Loucy (cell line): ENCODE measurements at regions not wholly inside any gene's neighbourhood (a gene's known extent, or its start where the extent isn't known, plus 50 kb on each side); places are given as distances from the start of the nearest gene placed in this dataset.
A peak's percentile ranks its signal among the peaks of the same experiment; 100 is the strongest.

Experiments
- H2AFZ ChIP-seq: fragments of 200-600 bp; sonication (generic); 2 replicates; pipeline ENCODE4 v1.6.0; 2016; ENCODE audit warnings: antibody characterized with exemption, mild to moderate bottlenecking, low read length, moderate library complexity
- H3F3A ChIP-seq: fragments of 200-600 bp; 2 replicates; pipeline ENCODE4 v1.6.0; 2016; ENCODE audit warnings: antibody characterized with exemption, low read depth, mild to moderate bottlenecking
- H3K27me3 ChIP-seq: fragments of 200-600 bp; sonication (generic); 2 replicates; pipeline ENCODE4 v1.6.1; 2014; ENCODE audit warnings: low read length, mild to moderate bottlenecking; ENCODE audit not compliant: insufficient read depth, poor library complexity, severe bottlenecking
- H3K36me3 ChIP-seq: fragments of 200-600 bp; sonication (generic); 2 replicates; pipeline ENCODE4 v1.6.1; 2016; ENCODE audit warnings: low read length; ENCODE audit not compliant: insufficient read depth
- H3K4me1 ChIP-seq: fragments of 200-600 bp; sonication (generic); 2 replicates; pipeline ENCODE4 v1.5.1; 2014; ENCODE audit warnings: low read length, mild to moderate bottlenecking; ENCODE audit not compliant: insufficient read depth, poor library complexity, severe bottlenecking
- H3K4me2 ChIP-seq: fragments of 200-600 bp; sonication (generic); 2 replicates; pipeline ENCODE4 v1.6.0; 2014; ENCODE audit warnings: antibody characterized with exemption, low read length, low read depth, mild to moderate bottlenecking; ENCODE audit not compliant: poor library complexity, severe bottlenecking
- H3K4me3 ChIP-seq: fragments of 200-600 bp; sonication (generic); 2 replicates; pipeline ENCODE4 v1.5.1; 2014; ENCODE audit warnings: low read length, mild to moderate bottlenecking, mixed read lengths; ENCODE audit not compliant: poor library complexity, severe bottlenecking
- H3K79me2 ChIP-seq: fragments of 200-600 bp; sonication (generic); 2 replicates; pipeline ENCODE4 v1.6.1; 2014; ENCODE audit warnings: low read length; ENCODE audit not compliant: insufficient read depth
- H3K9ac ChIP-seq: fragments of 200-600 bp; sonication (generic); 2 replicates; pipeline ENCODE4 v1.6.0; 2014; ENCODE audit warnings: mild to moderate bottlenecking, low read depth, low read length, moderate library complexity; ENCODE audit not compliant: poor library complexity, severe bottlenecking
- H3K9me2 ChIP-seq: fragments of 200-600 bp; sonication (generic); replicated peaks from 2 replicates; pipeline ENCODE4 v1.6.1; 2016; ENCODE audit warnings: low read depth, low read length, mixed read lengths
- H3K9me3 ChIP-seq: fragments of 200-600 bp; sonication (generic); 2 replicates; pipeline ENCODE4 v1.6.1; 2014; ENCODE audit warnings: mild to moderate bottlenecking, antibody characterized with exemption, low read length, low read depth; ENCODE audit not compliant: insufficient read depth
- H4K20me1 ChIP-seq: fragments of 200-600 bp; sonication (generic); 2 replicates; pipeline ENCODE4 v1.6.0; 2014; ENCODE audit warnings: antibody characterized with exemption, low read length, mild to moderate bottlenecking; ENCODE audit not compliant: insufficient read depth, poor library complexity, severe bottlenecking
- CTCF ChIP-seq: fragments of 200-600 bp; sonication (generic); conservative IDR thresholded peaks from 2 replicates; pipeline ENCODE4 v1.5.1; 2014; ENCODE audit warnings: mild to moderate bottlenecking, antibody characterized with exemption, low read length
- EZH2phosphoT487 ChIP-seq: fragments of 200-600 bp; IDR thresholded peaks from 2 replicates; pipeline ENCODE4 v1.6.1; 2018; ENCODE audit warnings: antibody characterized with exemption, mild to moderate bottlenecking, moderate library complexity, borderline replicate concordance

GRCh38 chr1:185440877-185441276 is 123.8 kb upstream of the IVNS1ABP start:
- Histone ChIP-seq H3F3A (no peaks in the 10 kb centered on the region), H3K4me1 (peaks cover 13% of the 10 kb centered on the region), H3K79me2 (no peaks in the 10 kb centered on the region), H3K9me3 (no peaks in the 10 kb centered on the region), H3K9me2 (no peaks in the 10 kb centered on the region), H3K36me3 (no peaks in the 10 kb centered on the region), H2AFZ (no peak overlapping the region), H3K27me3 (no peaks in the 10 kb centered on the region), H3K4me3 (no peak overlapping the region), H3K9ac (no peak overlapping the region), H4K20me1 (no peaks in the 10 kb centered on the region), H3K4me2 (no peak overlapping the region)
- TF ChIP-seq CTCF (no peak), EZH2phosphoT487 (no peak)

- no peak for TF ChIP-seq EZH2phosphoT487
- no peak for TF ChIP-seq CTCF
- H3K79me2 ChIP-seq: no peaks in the 10 kb centered on the region
- no peaks in the 10 kb centered on the region for H3K9me3 ChIP-seq
- H4K20me1 ChIP-seq: no peaks in the 10 kb centered on the region
- no peaks in the 10 kb centered on the region for H3K27me3 ChIP-seq
- no peaks in the 10 kb centered on the region for H3F3A ChIP-seq
- H2AFZ ChIP-seq: no peak overlapping the region
- no peaks in the 10 kb centered on the region for H3K36me3 ChIP-seq
- H3K4me3 ChIP-seq: no peak overlapping the region
- no peaks in the 10 kb centered on the region for H3K9me2 ChIP-seq
- no peak overlapping the region for H3K4me2 ChIP-seq
- peaks cover 13% of the 10 kb centered on the region for H3K4me1 ChIP-seq
- no peak overlapping the region for H3K9ac ChIP-seq
Observed at GRCh38 chr1:185439727-185440415, 122.8 kb upstream of the IVNS1ABP start.

- Histone ChIP-seq H2AFZ (peak overlapping the region; percentile 44; the same call in 1 of the 2 replicates), H3K4me2 (no peak overlapping the region), H4K20me1 (no peaks in the 10 kb centered on the region), H3K4me3 (no peak overlapping the region), H3K9me2 (no peaks in the 10 kb centered on the region), H3K27me3 (no peaks in the 10 kb centered on the region), H3K36me3 (no peaks in the 10 kb centered on the region), H3K9ac (no peak overlapping the region), H3K79me2 (no peaks in the 10 kb centered on the region), H3K4me1 (peaks cover 13% of the 10 kb centered on the region), H3F3A (no peaks in the 10 kb centered on the region), H3K9me3 (no peaks in the 10 kb centered on the region)
- TF ChIP-seq EZH2phosphoT487: no peak
- TF ChIP-seq CTCF: no peak
Observed at GRCh38 chr1:185438936-185439335, 121.9 kb upstream of the IVNS1ABP start.
